ENCODE measurements at regions not wholly inside any gene's neighbourhood (a gene's known extent, or its start where the extent isn't known, plus 50 kb on each side); places are given as distances from the start of the nearest gene placed in this dataset.

DNA sequence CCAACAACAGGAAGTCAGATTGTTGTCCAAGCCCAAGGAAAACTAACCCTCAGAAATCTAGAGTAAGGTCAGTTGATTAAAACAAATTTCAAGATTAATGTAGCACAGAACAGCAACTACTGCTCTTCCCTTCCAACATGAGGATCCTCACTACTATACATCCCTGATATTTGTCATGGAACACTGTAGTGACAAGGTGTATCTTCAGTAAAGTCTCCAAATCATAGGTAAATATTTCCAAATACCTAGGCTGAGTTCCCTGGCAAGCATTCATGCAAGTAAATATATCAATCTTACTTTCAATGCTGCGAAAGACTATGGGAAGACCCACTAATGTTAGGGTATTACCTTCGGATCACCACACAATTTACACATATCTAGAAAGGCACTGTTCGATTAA is 986.9 kb upstream of the ARRDC3 start:
- H3K36me3 ChIP-seq (replicated peaks; ENCODE audit: low read depth, low read length), result no peaks in the 10 kb centered on the region
- H3K9ac ChIP-seq (ENCODE audit: low read length), result no peak overlapping the region
- H3K4me2 ChIP-seq (ENCODE audit: low read length), result no peak overlapping the region
- no peaks in the 10 kb centered on the region for H3K4me1 ChIP-seq (ENCODE audit: low read length)
- H4K20me1 ChIP-seq (ENCODE audit: insufficient read depth, low read length), result no peaks in the 10 kb centered on the region
- TF ChIP-seq CTCF (IDR thresholded peaks at IDR 0.05; ENCODE audit: low read depth, low read length) (no peak), EZH2phosphoT487 (IDR thresholded peaks at IDR 0.05; ENCODE audit: low read depth) (no peak)
- no peaks in the 10 kb centered on the region for H3K9me3 ChIP-seq (ENCODE audit: insufficient read depth, low read length)
- no peak overlapping the region for H3K4me3 ChIP-seq (ENCODE audit: low read length)
- no peak overlapping the region for H2AFZ ChIP-seq (ENCODE audit: low read depth, low read length)
- H3K79me2 ChIP-seq (ENCODE audit: low read length), result no peaks in the 10 kb centered on the region
- no peak overlapping the region for H3K27ac ChIP-seq (ENCODE audit: low read length)
- no peaks in the 10 kb centered on the region for H3K27me3 ChIP-seq (ENCODE audit: low read depth, low read length)

GRCh38 chr5:92369587-92369986 is 986.5 kb upstream of the ARRDC3 start:
- no peaks in the 10 kb centered on the region for H4K20me1 ChIP-seq (ENCODE audit: insufficient read depth, low read length)
- H3K4me3 ChIP-seq (ENCODE audit: low read length), result no peak overlapping the region
- no peaks in the 10 kb centered on the region for H3K79me2 ChIP-seq (ENCODE audit: low read length)
- no peak overlapping the region for H3K9ac ChIP-seq (ENCODE audit: low read length)
- no peak overlapping the region for H2AFZ ChIP-seq (ENCODE audit: low read depth, low read length)
- TF ChIP-seq EZH2phosphoT487 (IDR thresholded peaks at IDR 0.05; ENCODE audit: low read depth) (no peak), CTCF (IDR thresholded peaks at IDR 0.05; ENCODE audit: low read depth, low read length) (no peak)
- no peak overlapping the region for H3K27ac ChIP-seq (ENCODE audit: low read length)
- no peaks in the 10 kb centered on the region for H3K27me3 ChIP-seq (ENCODE audit: low read depth, low read length)
- H3K4me1 ChIP-seq (ENCODE audit: low read length), result no peaks in the 10 kb centered on the region
- H3K4me2 ChIP-seq (ENCODE audit: low read length), result no peak overlapping the region
- no peaks in the 10 kb centered on the region for H3K36me3 ChIP-seq (replicated peaks; ENCODE audit: low read depth, low read length)
- no peaks in the 10 kb centered on the region for H3K9me3 ChIP-seq (ENCODE audit: insufficient read depth, low read length)

DNA sequence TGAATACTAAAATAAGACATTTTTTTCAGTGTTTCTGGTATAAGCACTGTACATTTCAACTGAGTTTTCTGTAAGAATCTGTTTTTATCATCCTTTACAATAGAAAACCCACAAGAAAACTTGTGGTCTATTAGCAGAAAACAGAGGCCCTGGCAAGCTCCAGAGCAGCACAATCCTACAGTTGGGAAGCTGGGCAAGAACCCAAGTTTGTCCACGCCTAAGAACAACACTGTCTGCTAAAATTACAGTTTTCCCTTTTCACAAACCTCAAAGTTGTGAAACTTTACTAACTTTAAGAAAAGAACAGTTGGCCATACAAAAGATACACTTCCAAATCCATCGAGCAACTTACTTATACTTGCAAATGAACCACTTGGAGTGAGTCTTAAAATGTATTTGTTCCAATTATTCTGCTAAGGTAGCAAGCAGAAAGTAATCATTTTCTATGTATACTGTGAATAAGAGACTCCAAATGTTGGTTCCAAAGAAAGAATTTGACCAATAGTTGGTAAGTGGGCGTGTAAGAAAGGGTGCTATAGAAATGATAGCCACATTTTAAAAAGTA is 982.0 kb upstream of the ARRDC3 start:
- TF ChIP-seq CTCF (IDR thresholded peaks at IDR 0.05; ENCODE audit: low read depth, low read length) (no peak), EZH2phosphoT487 (IDR thresholded peaks at IDR 0.05; ENCODE audit: low read depth) (no peak)
- no peak overlapping the region for H3K9ac ChIP-seq (ENCODE audit: low read length)
- no peaks in the 10 kb centered on the region for H3K79me2 ChIP-seq (ENCODE audit: low read length)
- no peak overlapping the region for H3K4me3 ChIP-seq (ENCODE audit: low read length)
- no peaks in the 10 kb centered on the region for H4K20me1 ChIP-seq (ENCODE audit: insufficient read depth, low read length)
- no peak overlapping the region for H2AFZ ChIP-seq (ENCODE audit: low read depth, low read length)
- H3K4me2 ChIP-seq (ENCODE audit: low read length), result no peak overlapping the region
- no peaks in the 10 kb centered on the region for H3K27me3 ChIP-seq (ENCODE audit: low read depth, low read length)
- no peaks in the 10 kb centered on the region for H3K36me3 ChIP-seq (replicated peaks; ENCODE audit: low read depth, low read length)
- no peak overlapping the region for H3K27ac ChIP-seq (ENCODE audit: low read length)
- H3K9me3 ChIP-seq (ENCODE audit: insufficient read depth, low read length), result no peaks in the 10 kb centered on the region
- H3K4me1 ChIP-seq (ENCODE audit: low read length), result no peaks in the 10 kb centered on the region

- Histone ChIP-seq H3K4me2 (ENCODE audit: low read length) (no peak overlapping the region), H4K20me1 (ENCODE audit: insufficient read depth, low read length) (no peaks in the 10 kb centered on the region), H3K27me3 (ENCODE audit: low read depth, low read length) (no peaks in the 10 kb centered on the region), H3K9me3 (ENCODE audit: insufficient read depth, low read length) (no peaks in the 10 kb centered on the region), H3K36me3 (replicated peaks; ENCODE audit: low read depth, low read length) (no peaks in the 10 kb centered on the region), H3K9ac (ENCODE audit: low read length) (no peak overlapping the region), H3K79me2 (ENCODE audit: low read length) (no peaks in the 10 kb centered on the region), H3K4me1 (ENCODE audit: low read length) (no peaks in the 10 kb centered on the region), H2AFZ (ENCODE audit: low read depth, low read length) (no peak overlapping the region), H3K4me3 (ENCODE audit: low read length) (no peak overlapping the region), H3K27ac (ENCODE audit: low read length) (no peak overlapping the region)
- no peak for TF ChIP-seq EZH2phosphoT487 (IDR thresholded peaks at IDR 0.05; ENCODE audit: low read depth)
- no peak for TF ChIP-seq CTCF (IDR thresholded peaks at IDR 0.05; ENCODE audit: low read depth, low read length)
Measured at GRCh38 chr5:92353107-92354030, 970.3 kb upstream of the ARRDC3 start.

All from OCI-LY3 (cell line).